GM23338 (cell line): ENCODE measurements at regions not wholly inside any gene's neighbourhood (a gene's known extent, or its start where the extent isn't known, plus 50 kb on each side); places are given as distances from the start of the nearest gene placed in this dataset.

Source experiments
- ATAC-seq: fragments of 200-7000 bp; cut with Tn5 transposase; 3 replicates; pipeline ENCODE4 v1.9.1; 2020
- DNase-seq: peaks from one replicate; pipeline ENCODE4 v3.0.0-alpha.2; 2015; ENCODE audit warnings: low spot score
- H2AFZ ChIP-seq: fragments of 200-600 bp; sonication (generic); 2 replicates; pipeline ENCODE4 v1.8.0; 2016; ENCODE audit warnings: antibody characterized with exemption, mild to moderate bottlenecking, moderate library complexity
- H3F3A ChIP-seq: fragments of 200-600 bp; sonication (generic); replicated peaks from 2 replicates; pipeline ENCODE4 v1.8.0; 2017; ENCODE audit warnings: antibody characterized with exemption, mixed run types, low read depth
- H3K27ac ChIP-seq: fragments of 200-600 bp; sonication (generic); 2 replicates; pipeline ENCODE4 v1.6.1; 2016; ENCODE audit warnings: low read depth
- H3K27me3 ChIP-seq: fragments of 200-600 bp; sonication (generic); 2 replicates; pipeline ENCODE4 v1.8.0; 2016; ENCODE audit warnings: mild to moderate bottlenecking, mixed run types, moderate library complexity; ENCODE audit not compliant: insufficient read depth
- H3K36me3 ChIP-seq: fragments of 200-600 bp; sonication (generic); 2 replicates; pipeline ENCODE4 v1.8.0; 2016; ENCODE audit warnings: mild to moderate bottlenecking; ENCODE audit not compliant: insufficient read depth
- H3K4me1 ChIP-seq: fragments of 200-600 bp; sonication (generic); 2 replicates; pipeline ENCODE4 v1.8.0; 2016; ENCODE audit warnings: mild to moderate bottlenecking, moderate library complexity; ENCODE audit not compliant: insufficient read depth
- H3K4me2 ChIP-seq: fragments of 200-600 bp; sonication (generic); 2 replicates; pipeline ENCODE4 v1.7.1; 2017; ENCODE audit warnings: mixed run types
- H3K4me3 ChIP-seq: fragments of 200-600 bp; sonication (generic); 2 replicates; pipeline ENCODE4 v1.6.1; 2016; ENCODE audit warnings: mixed run types
- H3K79me2 ChIP-seq: fragments of 200-600 bp; sonication (generic); replicated peaks from 2 replicates; pipeline ENCODE4 v1.8.0; 2017; ENCODE audit warnings: mild to moderate bottlenecking; ENCODE audit not compliant: insufficient read depth
- H3K9me2 ChIP-seq: fragments of 200-600 bp; sonication (generic); 2 replicates; pipeline ENCODE4 v1.8.0; 2017; ENCODE audit not compliant: insufficient read depth
- H4K20me1 ChIP-seq: fragments of 200-600 bp; sonication (generic); replicated peaks from 2 replicates; pipeline ENCODE4 v1.8.0; 2017; ENCODE audit warnings: mild to moderate bottlenecking; ENCODE audit not compliant: insufficient read depth
- H3K27ac Mint-ChIP-seq: 2 replicates; pipeline ENCODE4 v1.8.0; 2020; ENCODE audit warnings: inconsistent platforms, mild to moderate bottlenecking, moderate library complexity, mixed read lengths
- H3K27me3 Mint-ChIP-seq: 3 replicates; pipeline ENCODE4 v1.8.0; 2022; ENCODE audit warnings: low read depth, mild to moderate bottlenecking, moderate library complexity, mixed read lengths, inconsistent platforms; ENCODE audit not compliant: insufficient read depth, poor library complexity
- H3K36me3 Mint-ChIP-seq: 3 replicates; pipeline ENCODE4 v1.8.0; 2021; ENCODE audit warnings: low read depth, mild to moderate bottlenecking, inconsistent platforms, moderate library complexity, mixed read lengths
- H3K4me1 Mint-ChIP-seq: 3 replicates; pipeline ENCODE4 v1.8.0; 2020; ENCODE audit warnings: mild to moderate bottlenecking, inconsistent platforms, mixed read lengths
- H3K4me3 Mint-ChIP-seq: 3 replicates; pipeline ENCODE4 v1.8.0; 2021; ENCODE audit warnings: moderate library complexity, mild to moderate bottlenecking, inconsistent platforms, mixed read lengths
- H3K9me3 Mint-ChIP-seq: 3 replicates; pipeline ENCODE4 v1.8.0; 2020; ENCODE audit warnings: moderate library complexity, mild to moderate bottlenecking, inconsistent platforms, mixed read lengths
- CREB1 ChIP-seq: fragments of 250-450 bp; sonication (Bioruptor Pico); IDR thresholded peaks from 2 replicates; pipeline ENCODE4 v1.5.0; 2020; ENCODE audit warnings: low read depth, mild to moderate bottlenecking, moderate library complexity
- ETS1 ChIP-seq: IDR thresholded peaks from 2 replicates; pipeline ENCODE4 v1.6.1; 2016; ENCODE audit warnings: antibody characterized with exemption
- EZH2phosphoT487 ChIP-seq: fragments of 200-600 bp; sonication (generic); IDR thresholded peaks from one replicate; pipeline ENCODE4 v1.8.1; 2018; ENCODE audit warnings: antibody characterized with exemption; ENCODE audit not compliant: unreplicated experiment
- JUNB ChIP-seq: IDR thresholded peaks from one replicate; pipeline ENCODE4 v1.6.1; 2016; ENCODE audit warnings: antibody characterized with exemption; ENCODE audit not compliant: unreplicated experiment
- POLR2AphosphoS5 ChIP-seq: IDR thresholded peaks from 2 replicates; pipeline ENCODE4 v1.6.1; 2016; ENCODE audit warnings: antibody characterized with exemption, low read depth
- REST ChIP-seq: IDR thresholded peaks from one replicate; pipeline ENCODE4 v1.6.1; 2018; ENCODE audit warnings: antibody characterized with exemption; ENCODE audit not compliant: unreplicated experiment
- STAT1 ChIP-seq: IDR thresholded peaks from one replicate; pipeline ENCODE4 v1.6.1; 2016; ENCODE audit warnings: antibody characterized with exemption; ENCODE audit not compliant: unreplicated experiment
- ZNF114 ChIP-seq: fragments of 250-450 bp; sonication (Bioruptor Pico); IDR thresholded peaks from 2 replicates; pipeline ENCODE4 v1.5.0; 2020; ENCODE audit warnings: mild to moderate bottlenecking, moderate library complexity
- ZNF331 ChIP-seq: fragments of 250-450 bp; sonication (Bioruptor Pico); IDR thresholded peaks from 2 replicates; pipeline ENCODE4 v1.5.0; 2020; ENCODE audit warnings: low read depth, mild to moderate bottlenecking, moderate library complexity
- TF ChIP-seq, protein P1 (sequence below), 2 experiments: fragments of 200-600 bp in 1 of 2; sonication (generic) in 1 of 2; conservative IDR thresholded peaks; 2 replicates each; pipeline versions ENCODE4 v1.5.1 to v1.6.1; 2016 to 2017; ENCODE audit warnings: antibody characterized with exemption in 2 of 2, low read depth in 2 of 2, mild to moderate bottlenecking in 2 of 2, moderate library complexity in 1 of 2

- ATAC-seq, result no peak
- Histone ChIP-seq H3K4me1 (no peaks in the 10 kb centered on the region), H3K79me2 (no peaks in the 10 kb centered on the region), H3K4me2 (no peak overlapping the region), H3K27ac (no peak overlapping the region), H2AFZ (peak overlapping the region; percentile 60), H3F3A (no peaks in the 10 kb centered on the region), H3K9me2 (peaks cover 3% of the 10 kb centered on the region; the same call in 1 of the 2 replicates), H3K27me3 (no peaks in the 10 kb centered on the region), H3K36me3 (no peaks in the 10 kb centered on the region), H3K4me3 (no peak overlapping the region), H4K20me1 (no peaks in the 10 kb centered on the region)
- no peaks in the 10 kb centered on the region for H3K9me3 Mint-ChIP-seq
- no peak for DNase-seq
- no peaks in the 10 kb centered on the region for H3K4me1 Mint-ChIP-seq
- no peak overlapping the region for H3K27ac Mint-ChIP-seq
- H3K4me3 Mint-ChIP-seq, result no peak overlapping the region
- TF ChIP-seq, protein P1, sequence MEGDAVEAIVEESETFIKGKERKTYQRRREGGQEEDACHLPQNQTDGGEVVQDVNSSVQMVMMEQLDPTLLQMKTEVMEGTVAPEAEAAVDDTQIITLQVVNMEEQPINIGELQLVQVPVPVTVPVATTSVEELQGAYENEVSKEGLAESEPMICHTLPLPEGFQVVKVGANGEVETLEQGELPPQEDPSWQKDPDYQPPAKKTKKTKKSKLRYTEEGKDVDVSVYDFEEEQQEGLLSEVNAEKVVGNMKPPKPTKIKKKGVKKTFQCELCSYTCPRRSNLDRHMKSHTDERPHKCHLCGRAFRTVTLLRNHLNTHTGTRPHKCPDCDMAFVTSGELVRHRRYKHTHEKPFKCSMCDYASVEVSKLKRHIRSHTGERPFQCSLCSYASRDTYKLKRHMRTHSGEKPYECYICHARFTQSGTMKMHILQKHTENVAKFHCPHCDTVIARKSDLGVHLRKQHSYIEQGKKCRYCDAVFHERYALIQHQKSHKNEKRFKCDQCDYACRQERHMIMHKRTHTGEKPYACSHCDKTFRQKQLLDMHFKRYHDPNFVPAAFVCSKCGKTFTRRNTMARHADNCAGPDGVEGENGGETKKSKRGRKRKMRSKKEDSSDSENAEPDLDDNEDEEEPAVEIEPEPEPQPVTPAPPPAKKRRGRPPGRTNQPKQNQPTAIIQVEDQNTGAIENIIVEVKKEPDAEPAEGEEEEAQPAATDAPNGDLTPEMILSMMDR (conservative IDR thresholded peaks at IDR 0.05; ENCODE audit: low read depth in 2 of 2), result no peak
- TF ChIP-seq STAT1 (no peak), JUNB (no peak), ZNF114 (CRISPR knock-in tag) (no peak), ZNF331 (CRISPR knock-in tag) (no peak), REST (no peak), EZH2phosphoT487 (no peak)
- no peaks in the 10 kb centered on the region for H3K36me3 Mint-ChIP-seq
- no peaks in the 10 kb centered on the region for H3K27me3 Mint-ChIP-seq
Observed at GRCh38 chr10:25661632-25662031, 272.4 kb upstream of the MYO3A start.

- Histone ChIP-seq H3K9me2 (no peaks in the 10 kb centered on the region), H3F3A (no peaks in the 10 kb centered on the region), H2AFZ (no peak overlapping the region), H3K27me3 (no peaks in the 10 kb centered on the region), H3K27ac (no peak overlapping the region), H4K20me1 (no peaks in the 10 kb centered on the region), H3K4me1 (no peaks in the 10 kb centered on the region), H3K4me3 (no peak overlapping the region), H3K36me3 (no peaks in the 10 kb centered on the region; the same call in 1 of the 2 replicates), H3K79me2 (no peaks in the 10 kb centered on the region), H3K4me2 (no peak overlapping the region)
- Mint-ChIP-seq H3K4me3 (no peak overlapping the region), H3K27ac (no peak overlapping the region), H3K27me3 (peaks cover 1% of the 10 kb centered on the region), H3K4me1 (no peaks in the 10 kb centered on the region), H3K9me3 (no peaks in the 10 kb centered on the region), H3K36me3 (no peaks in the 10 kb centered on the region)
- ATAC-seq (no peak), DNase-seq (no peak)
- TF ChIP-seq POLR2AphosphoS5, result no peak
- TF ChIP-seq ZNF331 (CRISPR knock-in tag), result no peak
- TF ChIP-seq JUNB, result no peak
- no peak for TF ChIP-seq CREB1 (CRISPR knock-in tag)
- no peak for TF ChIP-seq ETS1
- TF ChIP-seq EZH2phosphoT487, result no peak
Observed at GRCh38 chr10:25666276-25666675, 267.8 kb upstream of the MYO3A start.
